Fibroblast of mammary gland (primary cell): ENCODE measurements at regions not wholly inside any gene's neighbourhood (a gene's known extent, or its start where the extent isn't known, plus 50 kb on each side); places are given as distances from the start of the nearest gene placed in this dataset.

Source experiments
- DNase-seq: peaks from one replicate; pipeline ENCODE4 v3.0.0-alpha.2; 2010; ENCODE audit warnings: low read depth
- H3K4me3 ChIP-seq: 2 replicates; pipeline ENCODE4 v1.5.1; 2011; ENCODE audit warnings: low read depth, mild to moderate bottlenecking, low read length, moderate library complexity; ENCODE audit not compliant: control insufficient read depth
- TF ChIP-seq, protein P1 (sequence below): conservative IDR thresholded peaks from 2 replicates; pipeline ENCODE4 v1.5.1; 2011; ENCODE audit warnings: low read depth, low read length, inconsistent platforms; ENCODE audit not compliant: control insufficient read depth, insufficient read depth

DNA sequence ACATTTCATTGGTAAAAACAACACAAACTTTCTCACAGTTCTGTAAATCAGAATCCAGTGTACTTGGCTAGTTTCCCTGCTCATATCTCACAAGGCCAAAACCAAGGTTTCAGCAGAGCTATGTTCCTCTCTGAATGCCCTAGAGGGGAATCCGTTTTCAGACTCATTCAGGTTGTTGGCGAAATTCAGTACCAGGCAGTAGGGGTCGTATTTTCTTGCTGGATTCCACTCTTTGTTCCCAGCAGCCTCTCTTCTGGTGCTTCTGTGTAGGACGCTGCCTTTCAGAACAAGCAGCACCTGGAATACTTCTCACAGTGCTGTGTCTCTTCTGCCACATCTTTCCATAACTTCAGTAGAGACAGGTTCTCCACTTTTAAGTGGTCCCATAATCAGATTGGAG, 351.9 kb downstream of the PCDH18 start:
- H3K4me3 ChIP-seq, result no peak overlapping the region
- no peak for DNase-seq
- TF ChIP-seq, protein P1, sequence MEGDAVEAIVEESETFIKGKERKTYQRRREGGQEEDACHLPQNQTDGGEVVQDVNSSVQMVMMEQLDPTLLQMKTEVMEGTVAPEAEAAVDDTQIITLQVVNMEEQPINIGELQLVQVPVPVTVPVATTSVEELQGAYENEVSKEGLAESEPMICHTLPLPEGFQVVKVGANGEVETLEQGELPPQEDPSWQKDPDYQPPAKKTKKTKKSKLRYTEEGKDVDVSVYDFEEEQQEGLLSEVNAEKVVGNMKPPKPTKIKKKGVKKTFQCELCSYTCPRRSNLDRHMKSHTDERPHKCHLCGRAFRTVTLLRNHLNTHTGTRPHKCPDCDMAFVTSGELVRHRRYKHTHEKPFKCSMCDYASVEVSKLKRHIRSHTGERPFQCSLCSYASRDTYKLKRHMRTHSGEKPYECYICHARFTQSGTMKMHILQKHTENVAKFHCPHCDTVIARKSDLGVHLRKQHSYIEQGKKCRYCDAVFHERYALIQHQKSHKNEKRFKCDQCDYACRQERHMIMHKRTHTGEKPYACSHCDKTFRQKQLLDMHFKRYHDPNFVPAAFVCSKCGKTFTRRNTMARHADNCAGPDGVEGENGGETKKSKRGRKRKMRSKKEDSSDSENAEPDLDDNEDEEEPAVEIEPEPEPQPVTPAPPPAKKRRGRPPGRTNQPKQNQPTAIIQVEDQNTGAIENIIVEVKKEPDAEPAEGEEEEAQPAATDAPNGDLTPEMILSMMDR, result no peak

DNA sequence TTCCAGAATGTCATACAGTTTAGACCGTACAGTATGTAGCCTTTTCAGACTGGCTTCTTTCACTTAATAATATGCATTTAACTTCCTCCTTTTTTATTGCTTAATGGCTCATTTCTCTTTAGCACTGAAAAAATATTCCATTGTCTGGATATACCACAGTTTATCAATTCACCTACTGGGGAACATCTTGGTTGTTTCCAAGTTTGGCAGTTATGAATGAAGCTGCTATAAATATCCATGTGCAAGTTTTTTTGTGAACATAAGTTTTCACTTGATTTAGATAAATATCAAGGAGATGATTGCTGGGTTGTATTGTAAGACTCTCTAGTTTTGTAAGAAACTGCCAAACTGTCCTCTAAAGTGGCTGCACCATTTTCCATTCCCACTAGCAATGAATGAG, 375.5 kb downstream of the PCDH18 start:
- H3K4me3 ChIP-seq, result no peak overlapping the region
- no peak for DNase-seq
- TF ChIP-seq, protein P1, result no peak

DNA sequence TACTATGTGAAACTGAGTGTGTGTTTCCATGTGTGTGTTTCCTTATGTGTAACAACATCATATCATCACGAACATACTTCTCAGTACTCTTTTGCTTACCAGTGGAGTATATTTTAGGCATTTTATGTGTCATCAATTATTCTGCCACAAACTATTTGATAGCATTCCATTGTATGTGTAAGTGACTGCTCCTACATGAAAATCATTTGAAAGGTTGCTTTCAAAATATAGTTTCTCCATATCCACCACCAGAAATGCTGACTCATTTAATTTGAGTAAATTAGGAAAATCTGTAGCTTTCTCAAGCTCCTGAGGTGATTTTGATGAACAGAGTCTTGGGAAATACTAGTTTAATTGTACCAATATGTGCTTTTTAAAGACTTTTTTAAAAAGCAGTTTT, 376.2 kb downstream of the PCDH18 start:
- DNase-seq, result peak; percentile 91
- H3K4me3 ChIP-seq, result no peak overlapping the region
- TF ChIP-seq, protein P1, result no peak

DNA sequence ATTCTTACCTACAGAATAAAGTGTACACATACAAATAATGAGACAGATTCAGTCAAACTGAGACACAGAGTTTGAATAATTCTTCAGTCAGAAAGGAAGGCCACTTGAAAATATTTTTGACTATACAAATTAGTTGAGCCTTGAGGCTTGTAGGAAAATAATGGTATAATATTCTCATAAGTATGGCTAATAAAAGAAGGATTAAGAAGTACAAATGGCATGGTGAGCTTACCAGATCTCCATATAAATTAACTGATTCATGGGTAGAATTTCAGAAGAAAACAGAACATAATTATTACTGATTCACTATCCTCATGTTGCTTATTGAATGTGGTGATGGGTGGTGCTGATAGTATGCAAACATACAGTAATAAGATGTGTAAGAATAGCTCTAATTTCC, 401.1 kb downstream of the PCDH18 start:
- no peak overlapping the region for H3K4me3 ChIP-seq
- TF ChIP-seq, protein P1, result no peak
- no peak for DNase-seq

DNA sequence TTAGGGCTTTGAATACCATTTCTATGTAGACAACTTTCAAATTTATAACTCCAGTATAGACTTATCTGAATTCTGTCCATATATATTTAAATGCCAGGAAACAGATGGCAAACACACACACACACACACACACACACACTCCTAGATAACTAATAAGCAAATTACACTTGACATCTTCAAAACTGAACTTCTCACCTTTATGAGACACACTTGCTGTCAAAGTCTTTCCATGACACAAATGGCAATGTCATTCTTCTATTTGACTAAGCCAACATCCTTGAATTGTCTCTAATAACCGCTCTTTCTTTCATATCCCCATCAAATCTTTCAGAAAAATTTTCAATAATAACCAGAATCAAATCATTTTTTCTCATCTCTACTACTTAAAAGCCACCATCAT, 402.4 kb downstream of the PCDH18 start:
- DNase-seq, result no peak
- TF ChIP-seq, protein P1, result no peak
- H3K4me3 ChIP-seq, result no peak overlapping the region

DNA sequence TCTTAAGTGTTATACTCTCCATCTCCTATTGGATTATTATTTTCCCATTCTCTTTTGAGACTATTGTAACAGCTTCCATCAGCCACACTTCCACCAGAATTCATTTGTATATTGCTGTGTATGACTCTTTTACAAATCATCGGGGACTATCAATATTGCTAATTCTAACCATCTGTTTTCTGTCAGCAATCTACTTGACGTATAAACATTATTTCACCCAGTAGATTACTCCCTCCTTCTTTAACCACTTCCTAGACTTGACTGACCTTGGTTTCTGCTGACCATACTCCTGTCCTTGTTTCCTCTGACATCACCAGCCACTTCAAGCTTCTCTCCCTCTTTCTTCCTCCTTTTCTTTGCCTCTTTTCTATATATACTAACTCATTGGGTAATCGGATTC, 402.9 kb downstream of the PCDH18 start:
- no peak overlapping the region for H3K4me3 ChIP-seq
- TF ChIP-seq, protein P1, result no peak
- DNase-seq, result peak; percentile 80

DNA sequence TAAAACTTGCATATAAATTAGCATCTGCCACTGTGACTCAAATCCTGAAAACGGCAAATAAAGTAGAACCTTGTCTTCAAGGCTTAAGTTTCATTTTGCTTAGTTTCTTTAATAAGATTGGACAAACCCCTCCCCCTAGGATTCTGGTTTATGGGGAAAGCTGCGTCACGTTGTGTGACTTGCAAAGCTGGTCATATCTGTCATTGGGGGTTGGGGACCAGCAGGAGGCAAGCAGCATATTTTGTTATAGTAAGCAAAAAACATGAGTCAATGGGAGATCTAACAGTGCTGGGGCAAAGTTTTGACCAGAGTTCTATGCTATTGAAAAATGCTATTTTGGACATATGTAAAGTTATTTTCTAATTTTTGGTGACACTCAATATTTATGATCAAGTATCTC, 407.3 kb downstream of the PCDH18 start:
- peak; percentile 71 for DNase-seq
- peak overlapping the region; percentile 42 for H3K4me3 ChIP-seq
- TF ChIP-seq, protein P1, result no peak
